ENCODE measurements at regions not wholly inside any gene's neighbourhood (a gene's known extent, or its start where the extent isn't known, plus 50 kb on each side); places are given as distances from the start of the nearest gene placed in this dataset.
A peak's percentile ranks its signal among the peaks of the same experiment; 100 is the strongest.
"Not testable (repeated sequence)": the region's sequence is repeated elsewhere in the genome, so short reads cannot be mapped to it uniquely, and the experiment has no call there.

DNA sequence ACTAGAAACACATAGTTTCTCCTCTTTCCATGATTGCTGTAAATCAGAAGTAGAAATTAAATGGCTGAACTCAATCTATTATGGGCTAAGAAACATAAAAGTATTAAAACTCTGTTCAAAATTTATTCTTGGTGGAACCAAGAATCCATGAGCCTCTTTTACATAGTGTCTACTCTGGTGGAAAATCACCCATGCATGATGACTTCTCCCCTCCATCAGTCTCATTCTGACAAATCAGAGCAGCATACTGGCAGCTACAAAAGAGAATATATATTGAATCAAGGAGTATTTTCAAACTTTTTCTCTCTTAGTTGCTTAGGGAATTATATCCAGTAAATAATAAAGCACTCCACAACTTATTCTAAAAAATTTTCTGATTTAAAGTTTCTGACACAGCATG is 536.9 kb upstream of the CCDC54 start:
- DNase-seq = no peak

DNA sequence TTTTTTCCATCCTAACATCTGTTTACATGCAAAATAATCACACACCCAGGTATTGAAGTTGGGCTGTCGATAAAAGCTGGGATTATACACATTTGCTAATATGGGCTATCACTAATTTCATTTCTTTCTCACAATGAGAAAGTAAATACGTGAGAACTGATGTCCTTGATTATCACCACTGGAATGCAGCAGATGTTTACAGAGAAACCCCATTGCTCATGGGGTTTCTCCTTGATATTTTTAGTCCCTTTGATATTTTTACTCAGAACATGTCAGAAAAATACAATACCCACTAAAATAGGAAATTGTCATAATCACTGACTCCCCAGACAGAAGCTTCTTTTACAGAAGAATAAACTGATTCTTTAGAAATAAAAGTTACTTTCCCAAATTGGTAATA is 535.1 kb upstream of the CCDC54 start:
- DNase-seq = no peak

DNA sequence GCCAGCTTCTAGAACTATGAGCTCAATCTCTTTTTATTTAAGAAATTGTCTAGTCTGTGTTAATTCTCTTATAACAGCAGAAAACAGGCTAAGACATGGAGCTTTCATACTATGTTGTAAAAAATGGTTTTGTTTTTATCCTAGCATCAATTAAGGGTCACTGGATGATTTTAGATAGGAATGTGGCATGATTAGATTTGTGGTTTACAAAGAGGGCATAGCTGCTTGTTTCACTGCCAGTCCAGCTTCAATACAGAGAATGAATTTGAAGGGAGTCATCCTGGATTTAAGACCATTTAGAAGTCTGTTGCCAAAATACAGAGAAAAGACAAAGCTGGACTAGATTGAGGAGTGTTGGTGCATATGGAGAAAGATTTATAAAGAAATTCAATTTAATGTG is 532.6 kb upstream of the CCDC54 start:
- no peak for DNase-seq

GRCh38 chr3:106848099-106848498 is 529.1 kb upstream of the CCDC54 start:
- no peak for DNase-seq

GRCh38 chr3:106850437-106850836 is 526.8 kb upstream of the CCDC54 start:
- no peak for DNase-seq

GRCh38 chr3:106858321-106858720 is 518.9 kb upstream of the CCDC54 start:
- not testable (repeated sequence) for DNase-seq

DNA sequence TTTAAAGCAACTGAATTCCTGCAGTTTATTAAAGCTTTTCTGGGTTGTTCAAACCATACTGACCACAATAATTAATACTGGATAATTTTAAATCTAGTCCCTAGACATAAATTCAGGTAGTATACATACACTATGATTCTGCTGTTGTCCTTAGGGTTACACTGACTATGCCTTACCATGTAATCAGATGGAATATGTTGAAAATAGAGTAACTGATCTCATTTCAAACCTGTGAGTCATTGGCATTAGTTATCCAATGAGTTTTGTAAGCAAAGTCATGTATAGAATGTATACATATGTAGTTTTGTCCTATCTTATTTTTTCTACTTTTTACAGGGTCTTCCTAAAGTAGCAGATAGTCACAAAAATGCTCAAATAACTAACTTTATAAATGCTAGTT is 517.1 kb upstream of the CCDC54 start:
- DNase-seq = no peak

- peak; percentile 27 for DNase-seq
These were observed 515.2 kb upstream of the CCDC54 start for GRCh38 chr3:106862067-106862466.

- no peak for DNase-seq
These were observed 499.6 kb upstream of the CCDC54 start for GRCh38 chr3:106877627-106878026.

DNA sequence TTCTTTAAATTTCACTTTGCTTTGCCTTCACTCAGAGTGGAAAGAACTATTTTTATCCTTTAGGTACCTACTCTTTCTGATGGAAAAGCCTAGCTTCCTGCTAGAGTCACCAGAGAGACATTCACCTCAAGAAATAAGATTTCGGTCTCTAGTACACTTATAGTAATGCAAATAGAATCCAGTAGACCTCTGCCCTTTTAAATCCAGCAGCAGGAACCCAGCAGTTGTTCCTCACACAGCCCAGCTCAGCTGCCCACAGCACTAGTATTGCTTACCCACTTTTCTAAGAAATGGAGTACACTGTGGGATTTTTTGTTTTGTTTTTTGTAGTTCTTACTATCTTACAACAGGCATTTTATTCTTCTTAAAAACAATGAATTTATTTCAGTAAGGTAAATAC is 497.0 kb upstream of the CCDC54 start:
- no peak for DNase-seq

DNA sequence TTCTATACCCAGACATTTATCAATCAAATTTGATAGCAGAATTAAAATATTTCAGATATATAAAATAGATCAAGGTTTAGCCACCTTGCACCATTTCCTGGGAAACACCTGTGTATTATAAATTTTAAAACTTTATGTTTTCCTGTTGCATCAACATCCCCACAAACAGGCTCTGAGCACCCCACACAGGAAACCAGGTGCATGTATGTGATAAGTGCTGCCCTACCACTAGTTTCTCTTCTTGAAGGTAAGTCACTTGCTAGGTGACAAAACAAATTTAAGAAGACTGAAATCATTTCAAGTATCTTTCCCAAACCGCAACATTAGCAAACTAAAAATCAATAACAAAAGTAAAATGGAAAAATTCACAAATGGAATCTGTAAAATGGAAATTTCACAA is 496.1 kb upstream of the CCDC54 start:
- no peak for DNase-seq

DNA sequence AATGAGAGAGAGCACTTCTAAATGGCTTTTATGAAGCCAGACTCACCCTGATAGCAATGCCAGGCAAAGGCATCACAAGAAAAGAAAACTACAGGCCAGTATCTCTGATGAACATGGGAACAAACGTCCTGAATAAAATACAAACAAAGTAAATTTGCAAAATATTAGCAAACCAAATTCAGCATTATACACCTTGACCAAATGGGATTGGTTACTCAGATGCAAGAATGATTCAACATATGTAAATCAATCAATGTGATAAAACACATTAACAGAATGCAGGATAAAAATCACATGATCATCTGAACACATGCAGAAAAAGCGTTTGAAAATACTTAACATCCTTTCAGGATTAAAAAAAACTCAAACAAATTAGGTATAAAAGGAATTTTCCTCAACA is 494.9 kb upstream of the CCDC54 start:
- no peak for DNase-seq

DNA sequence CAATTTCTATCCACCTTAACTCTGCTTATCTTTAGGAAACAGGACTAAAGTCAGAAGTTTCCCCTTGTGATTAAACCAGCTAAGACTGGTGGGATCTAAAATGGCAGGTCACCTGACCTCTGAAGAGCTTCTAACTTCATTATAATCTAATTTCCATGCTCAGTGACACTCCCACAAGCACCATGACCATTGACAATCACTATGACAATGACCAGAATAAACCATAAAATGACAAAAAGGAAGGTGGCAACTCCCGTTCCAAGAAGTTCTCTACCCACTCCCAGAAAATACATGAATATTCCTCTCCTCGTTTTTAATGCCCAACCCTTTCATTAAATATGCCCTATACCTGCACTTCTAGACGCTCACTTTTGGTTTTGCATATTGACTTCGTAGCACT is 471.2 kb upstream of the CCDC54 start:
- no peak for DNase-seq

GRCh38 chr3:106908181-106908938 is 468.9 kb upstream of the CCDC54 start:
- DNase-seq = no peak

GRCh38 chr3:106913111-106913698 is 464.0 kb upstream of the CCDC54 start:
- DNase-seq = no peak

- DNase-seq = no peak
These were observed 463.3 kb upstream of the CCDC54 start for GRCh38 chr3:106913966-106914365.

DNA sequence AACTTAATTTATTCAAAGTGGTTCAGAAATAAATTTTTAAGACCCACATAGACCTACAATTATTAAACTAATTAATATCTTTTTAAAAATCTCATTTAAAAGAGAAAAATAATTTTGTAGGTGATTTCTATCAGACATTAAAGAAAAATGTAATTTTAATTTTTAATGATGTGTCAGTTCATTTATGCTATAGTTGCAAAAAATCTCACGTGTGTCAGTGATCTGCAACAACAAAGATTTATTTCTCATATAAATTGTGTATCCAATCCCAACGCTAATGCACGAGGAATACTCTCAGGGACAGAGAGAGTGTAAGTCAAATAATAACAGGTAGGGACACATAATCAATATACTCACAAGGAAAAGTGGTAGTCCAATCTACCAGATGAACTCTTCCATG is 456.6 kb upstream of the CCDC54 start:
- no peak for DNase-seq

- no peak for DNase-seq
These were observed 448.2 kb upstream of the CCDC54 start for GRCh38 chr3:106929081-106929480.

- DNase-seq = no peak
These were observed 447.2 kb upstream of the CCDC54 start for GRCh38 chr3:106930086-106930485.

DNA sequence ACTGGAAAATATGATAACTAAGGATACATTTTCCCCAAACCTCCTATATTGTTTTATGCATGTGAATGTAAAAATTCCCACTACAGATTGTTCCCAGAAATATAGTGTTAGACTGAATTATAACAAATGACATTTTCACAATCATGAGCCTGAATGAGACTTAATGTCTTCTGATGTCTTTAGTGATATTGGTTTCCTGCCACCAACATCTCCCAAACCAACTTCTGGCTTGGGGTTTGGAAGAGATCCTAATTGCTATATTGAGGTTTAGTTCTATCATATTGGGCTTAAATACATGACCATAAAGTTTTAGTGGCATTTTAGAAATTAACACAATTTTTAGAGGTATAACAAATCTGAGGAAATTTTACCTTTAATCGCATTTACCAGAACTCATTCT is 445.3 kb upstream of the CCDC54 start:
- no peak for DNase-seq

GRCh38 chr3:106936337-106936736 is 440.9 kb upstream of the CCDC54 start:
- no peak for DNase-seq

DNA sequence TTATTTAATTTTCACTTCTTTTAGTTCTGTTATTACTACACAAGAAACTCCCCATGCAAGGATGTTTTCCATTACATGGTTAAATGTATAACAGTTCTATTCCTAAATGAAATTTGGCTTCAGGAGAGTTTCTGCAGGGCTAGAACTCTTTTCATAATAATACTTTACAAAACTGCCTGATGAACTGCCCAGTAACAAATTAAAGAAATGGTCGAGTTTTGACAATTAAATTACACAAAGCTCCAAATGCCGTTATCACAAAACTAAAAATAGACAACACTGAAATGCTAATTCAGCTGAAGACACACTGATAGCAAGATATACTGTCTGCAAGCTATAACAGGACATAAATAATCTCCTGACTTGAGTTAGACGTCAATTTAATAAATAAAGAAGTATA is 435.2 kb upstream of the CCDC54 start:
- DNase-seq = no peak

DNA sequence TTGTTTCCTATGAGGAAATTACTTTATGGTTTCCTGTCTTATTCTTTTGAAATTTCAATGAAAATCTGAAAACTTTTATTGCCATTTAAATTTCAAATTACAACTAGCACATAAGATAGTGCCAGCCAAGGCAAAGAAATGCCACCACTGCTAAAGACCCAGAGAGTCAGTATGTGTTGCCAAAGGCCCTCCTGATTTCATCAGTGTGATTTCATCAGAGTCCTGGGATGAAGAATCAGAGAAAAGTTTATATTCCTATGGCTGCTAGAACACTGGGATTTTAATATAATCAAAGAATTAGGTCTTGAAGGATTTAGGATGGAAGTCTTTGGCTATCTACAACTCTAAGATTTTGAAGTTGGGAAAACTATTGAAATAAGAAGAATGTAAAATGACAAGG is 434.2 kb upstream of the CCDC54 start:
- DNase-seq = no peak

DNA sequence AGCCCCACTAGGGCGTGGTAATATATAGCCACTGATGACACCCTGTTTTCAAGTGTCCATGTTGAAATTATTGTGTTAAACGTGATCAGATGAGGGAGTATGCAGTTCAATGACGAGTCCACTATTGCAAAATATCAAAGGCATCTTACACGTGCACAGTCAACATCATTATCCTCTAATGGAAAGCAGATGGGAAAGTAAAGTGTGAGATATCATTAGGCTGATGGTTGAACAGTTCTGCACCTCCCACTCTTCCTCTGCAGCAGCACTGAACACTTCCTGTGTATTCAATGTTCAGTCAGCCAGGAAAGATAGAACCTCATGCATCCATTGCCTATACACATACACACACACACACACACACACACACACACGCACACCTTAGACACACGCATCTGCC is 431.8 kb upstream of the CCDC54 start:
- DNase-seq = no peak

DNA sequence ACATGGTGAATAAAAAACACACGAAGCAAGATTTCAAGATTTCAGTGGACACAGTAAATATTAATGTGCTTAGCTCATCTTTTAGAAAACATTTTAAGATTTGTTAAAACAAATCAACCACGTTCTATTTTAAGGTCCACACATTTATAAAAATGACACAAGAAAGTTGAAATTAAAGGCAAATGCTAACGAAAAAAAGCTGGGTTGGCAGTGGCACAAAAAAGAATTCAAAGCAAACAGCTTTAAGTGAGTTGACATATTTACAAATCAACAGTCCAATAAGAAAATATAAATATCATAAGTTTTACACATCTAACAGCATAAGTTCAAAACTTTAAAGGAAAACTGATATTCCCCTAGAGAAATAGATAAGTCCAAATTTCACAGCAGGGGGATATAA is 430.4 kb upstream of the CCDC54 start:
- DNase-seq = no peak
